C4-2B (cell line): ENCODE measurements at regions not wholly inside any gene's neighbourhood (a gene's known extent, or its start where the extent isn't known, plus 50 kb on each side); places are given as distances from the start of the nearest gene placed in this dataset.
"Not testable (repeated sequence)": the region's sequence is repeated elsewhere in the genome, so short reads cannot be mapped to it uniquely, and the experiment has no call there.

Experiments
- CTCF ChIP-seq: fragments of 450-650 bp; conservative IDR thresholded peaks from 2 replicates; pipeline ENCODE4 v1.5.1; 2017; ENCODE audit warnings: mild to moderate bottlenecking
- ZFX ChIP-seq: fragments of 450-650 bp; IDR thresholded peaks from 2 replicates; pipeline ENCODE4 v1.6.1; 2017

- not testable (repeated sequence) for TF ChIP-seq CTCF, ZFX
Measured at GRCh38 chr15:38797506-38797905, 232.9 kb upstream of the RASGRP1 start.
